Endothelial cell of umbilical vein (primary cell): ENCODE measurements at regions not wholly inside any gene's neighbourhood (a gene's known extent, or its start where the extent isn't known, plus 50 kb on each side); places are given as distances from the start of the nearest gene placed in this dataset.

Experiments used
- BruUV-seq: library from RNA; stranded (reverse); fragments of 400-500 nt; replicated peaks from 2 replicates; lab custom pipeline; 2021; lab: Mats Ljungman, UMichigan
- CTCF ChIA-PET: fragments of 300-600, 350-600 bp; sonication (Branson Sonifier 250); formaldehyde crosslinking; loops from one replicate; lab custom pipeline; 2021; ENCODE audit warnings: antibody characterized with exemption, inconsistent platforms; lab: Charles Lee
- POLR2A ChIA-PET: fragments of 300-600, 350-600 bp; sonication (Branson Sonifier 250); formaldehyde crosslinking; loops from one replicate; lab custom pipeline; 2021; ENCODE audit warnings: antibody characterized with exemption, inconsistent platforms; lab: Charles Lee
- DNase-seq: peaks from one replicate; pipeline ENCODE4 v3.0.0-alpha.2; 2011; ENCODE audit warnings: low read depth, low spot score
- FAIRE-seq: peaks from 2 replicates; lab custom pipeline; 2011; peaks lifted over from hg19 to GRCh38; lab: Jason Lieb, UNC
- H2AFZ ChIP-seq: 2 replicates; pipeline ENCODE4 v1.6.0; 2012; ENCODE audit warnings: low read depth, low read length, control low read depth, inconsistent platforms
- H3K27ac ChIP-seq: 2 replicates; pipeline ENCODE4 v1.5.1; 2011; ENCODE audit warnings: low read depth, mild to moderate bottlenecking, control low read depth, low read length, moderate library complexity; ENCODE audit not compliant: insufficient read depth
- H3K27me3 ChIP-seq, 2 experiments: 2 replicates each; pipeline versions ENCODE4 v1.6.0 to v1.6.1; 2011; ENCODE audit warnings: low read length in 2 of 2, mixed read lengths in 1 of 2; ENCODE audit not compliant: control insufficient read depth in 2 of 2, insufficient read depth in 2 of 2
- H3K36me3 ChIP-seq, 2 experiments: 2 replicates in 1 of 2; 3 replicates in 1 of 2; pipeline ENCODE4 v1.5.1; 2011; ENCODE audit warnings: low read length in 2 of 2, mild to moderate bottlenecking in 1 of 2, moderate library complexity in 1 of 2; ENCODE audit not compliant: control insufficient read depth in 2 of 2, insufficient read depth in 2 of 2; ENCODE audit errors: extremely low read depth in 1 of 2
- H3K4me1 ChIP-seq: 3 replicates; pipeline ENCODE4 v1.5.1; 2011; ENCODE audit warnings: mild to moderate bottlenecking, low read length; ENCODE audit not compliant: control insufficient read depth, insufficient read depth; ENCODE audit errors: extremely low read depth
- H3K4me2 ChIP-seq: 2 replicates; pipeline ENCODE4 v1.6.1; 2011; ENCODE audit warnings: low read length, control low read depth, mixed read lengths; ENCODE audit not compliant: insufficient read depth
- H3K4me3 ChIP-seq, 3 experiments: fragments of 200-600 bp in 1 of 3; sonication (generic), shearing (Covaris generic) in 1 of 3; replicated peaks in 1 of 3; 2 replicates each; pipeline ENCODE4 v1.5.1; 2011 to 2016; ENCODE audit warnings: control low read depth in 3 of 3, low read length in 3 of 3, mild to moderate bottlenecking in 2 of 3, inconsistent platforms in 1 of 3, low read depth in 1 of 3, moderate library complexity in 1 of 3; ENCODE audit not compliant: insufficient read depth in 1 of 3
- H3K79me2 ChIP-seq: 2 replicates; pipeline ENCODE4 v1.6.0; 2012; ENCODE audit warnings: low read length, inconsistent platforms; ENCODE audit not compliant: control insufficient read depth, insufficient read depth
- H3K9ac ChIP-seq: replicated peaks from 2 replicates; pipeline ENCODE3; 2011; ENCODE audit warnings: low read length, control low read depth; ENCODE audit not compliant: insufficient read depth; ENCODE audit errors: extremely low read depth
- H3K9me1 ChIP-seq: replicated peaks from 3 replicates; pipeline ENCODE4 v1.6.0; 2011; ENCODE audit warnings: mild to moderate bottlenecking, low read length; ENCODE audit not compliant: control insufficient read depth, insufficient read depth; ENCODE audit errors: extremely low read depth
- H3K9me3 ChIP-seq: replicated peaks from 2 replicates; pipeline ENCODE4 v1.5.1; 2012; ENCODE audit warnings: low read length, inconsistent platforms; ENCODE audit not compliant: control insufficient read depth, insufficient read depth
- H4K20me1 ChIP-seq: replicated peaks from 2 replicates; pipeline ENCODE3; 2011; ENCODE audit warnings: mild to moderate bottlenecking, low read length; ENCODE audit not compliant: control insufficient read depth, insufficient read depth; ENCODE audit errors: extremely low read depth
- EZH2 ChIP-seq: IDR thresholded peaks from 2 replicates; pipeline ENCODE4 v1.6.1; 2012; ENCODE audit warnings: borderline replicate concordance, low read depth, mild to moderate bottlenecking, moderate library complexity, low read length, inconsistent platforms; ENCODE audit not compliant: severe bottlenecking
- FOS ChIP-seq: IDR thresholded peaks from 2 replicates; pipeline ENCODE4 v1.6.1; 2011; ENCODE audit warnings: mild to moderate bottlenecking, low read length, moderate library complexity, borderline replicate concordance; ENCODE audit not compliant: insufficient read depth
- GATA2 ChIP-seq: IDR thresholded peaks from 2 replicates; pipeline ENCODE4 v1.7.0; 2011; ENCODE audit warnings: low read depth, mild to moderate bottlenecking, moderate library complexity, mixed read lengths, low read length; ENCODE audit not compliant: insufficient read length, insufficient read depth
- JUN ChIP-seq: IDR thresholded peaks from 2 replicates; pipeline ENCODE4 v1.6.1; 2011; ENCODE audit warnings: borderline replicate concordance, low read depth; ENCODE audit not compliant: insufficient read length, insufficient read depth
- MAX ChIP-seq: IDR thresholded peaks from 2 replicates; pipeline ENCODE4 v1.6.1; 2011; ENCODE audit not compliant: insufficient read depth, insufficient read length
- MYC ChIP-seq: IDR thresholded peaks from one replicate; pipeline ENCODE4 v1.6.1; 2011; ENCODE audit warnings: mild to moderate bottlenecking, low read depth, low read length
- POLR2A ChIP-seq: IDR thresholded peaks from 2 replicates; pipeline ENCODE4 v1.6.1; 2012; ENCODE audit warnings: low read depth, mild to moderate bottlenecking, control low read depth, low read length
- POLR2AphosphoS5 ChIP-seq: IDR thresholded peaks from 2 replicates; pipeline ENCODE4 v1.6.1; 2012; ENCODE audit warnings: low read depth, mild to moderate bottlenecking, control low read depth, low read length, moderate library complexity; ENCODE audit not compliant: insufficient read depth
- dilution Hi-C: fragments of 300-500 bp; cut with MboI; formaldehyde crosslinking; loops from one replicate; pipeline ENCODE4 v1.15.0; 2019; ENCODE audit warnings: low sequenced_read_pairs; ENCODE audit not compliant: extremely low pct_ligation_motif_present
- intact Hi-C: fragments of 100-400 bp; cut with micrococcal nuclease; formaldehyde crosslinking; loops from one replicate; pipeline ENCODE4 v1.10.0; 2022
- TF ChIP-seq, protein P1 (sequence below), 2 donors: IDR thresholded peaks; 1 replicate in 1 of 2; 2 replicates in 1 of 2; pipeline ENCODE4 v1.5.1; 2011; ENCODE audit warnings: low read length in 2 of 2, mild to moderate bottlenecking in 2 of 2, moderate library complexity in 2 of 2, control low read depth in 1 of 2, inconsistent platforms in 1 of 2, low read depth in 1 of 2; ENCODE audit not compliant: insufficient read depth in 1 of 2; ENCODE audit errors: extremely low read depth in 1 of 2

DNA sequence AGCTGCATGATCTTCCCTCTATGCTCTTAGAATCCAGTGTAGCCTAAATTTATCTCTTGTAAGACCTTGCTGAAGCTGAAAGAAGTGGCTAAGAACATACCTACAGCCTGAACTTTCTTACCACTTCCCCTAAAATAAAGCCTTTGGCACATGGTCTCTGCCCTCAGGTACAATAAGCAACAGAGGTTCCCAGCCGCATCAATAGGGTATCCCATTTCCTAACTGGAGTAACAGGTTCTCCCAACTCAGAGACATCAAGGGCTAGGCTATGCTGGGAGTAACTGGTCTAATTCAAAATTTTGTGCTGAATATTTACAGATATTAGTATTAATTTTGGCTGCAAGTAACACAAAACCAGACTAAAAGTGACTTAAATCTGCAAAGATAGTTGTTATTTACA, 335.8 kb upstream of the TRPC7 start:
- Histone ChIP-seq H3K36me3 (no peaks in the 10 kb centered on the region), H3K27me3 (peaks cover 11 to 12% of the 10 kb centered on the region in 2 experiments), H3K4me2 (no peak overlapping the region), H3K4me3 (no peak overlapping the region), H3K9me3 (no peaks in the 10 kb centered on the region), H4K20me1 (no peaks in the 10 kb centered on the region), H3K27ac (no peak overlapping the region), H2AFZ (no peak overlapping the region), H3K9me1 (no peaks in the 10 kb centered on the region), H3K79me2 (no peaks in the 10 kb centered on the region), H3K9ac (no peak overlapping the region), H3K4me1 (no peaks in the 10 kb centered on the region)
- FAIRE-seq, result no peak
- ChIA-PET POLR2A (no interaction called here), CTCF (interaction anchor here (1.6 kb wide), 1 partner anchor 9 kb away, joined by 3 read pairs; no protein-coding TSS in a partner anchor)
- BruUV-seq, result no TSS peak
- no peak for TF ChIP-seq POLR2AphosphoS5
- no peak for TF ChIP-seq MYC
- no peak for TF ChIP-seq FOS
- no peak for TF ChIP-seq POLR2A
- no peak for TF ChIP-seq GATA2
- no peak for TF ChIP-seq EZH2
- TF ChIP-seq, protein P1, sequence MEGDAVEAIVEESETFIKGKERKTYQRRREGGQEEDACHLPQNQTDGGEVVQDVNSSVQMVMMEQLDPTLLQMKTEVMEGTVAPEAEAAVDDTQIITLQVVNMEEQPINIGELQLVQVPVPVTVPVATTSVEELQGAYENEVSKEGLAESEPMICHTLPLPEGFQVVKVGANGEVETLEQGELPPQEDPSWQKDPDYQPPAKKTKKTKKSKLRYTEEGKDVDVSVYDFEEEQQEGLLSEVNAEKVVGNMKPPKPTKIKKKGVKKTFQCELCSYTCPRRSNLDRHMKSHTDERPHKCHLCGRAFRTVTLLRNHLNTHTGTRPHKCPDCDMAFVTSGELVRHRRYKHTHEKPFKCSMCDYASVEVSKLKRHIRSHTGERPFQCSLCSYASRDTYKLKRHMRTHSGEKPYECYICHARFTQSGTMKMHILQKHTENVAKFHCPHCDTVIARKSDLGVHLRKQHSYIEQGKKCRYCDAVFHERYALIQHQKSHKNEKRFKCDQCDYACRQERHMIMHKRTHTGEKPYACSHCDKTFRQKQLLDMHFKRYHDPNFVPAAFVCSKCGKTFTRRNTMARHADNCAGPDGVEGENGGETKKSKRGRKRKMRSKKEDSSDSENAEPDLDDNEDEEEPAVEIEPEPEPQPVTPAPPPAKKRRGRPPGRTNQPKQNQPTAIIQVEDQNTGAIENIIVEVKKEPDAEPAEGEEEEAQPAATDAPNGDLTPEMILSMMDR (IDR thresholded peaks at IDR 0.05; ENCODE audit: extremely low read depth in 1 of 2, insufficient read depth in 1 of 2, low read depth in 1 of 2, low read length in 2 of 2), result no peak
- TF ChIP-seq JUN, result no peak
- no peak for TF ChIP-seq MAX
- dilution Hi-C loops, result no loop called here
- DNase-seq, result no peak
- intact Hi-C loops, result no loop called here
